Left renal pelvis (tissue), 4 donors: ENCODE measurements at regions not wholly inside any gene's neighbourhood (a gene's known extent, or its start where the extent isn't known, plus 50 kb on each side); places are given as distances from the start of the nearest gene placed in this dataset.

Experiments
- DNase-seq, 4 donors: peaks; one replicate each; pipeline ENCODE4 v3.0.0-alpha.2; 2013; ENCODE audit warnings: low read depth in 4 of 4, low spot score in 3 of 4

GRCh38 chr20:40591536-40591935, 97.5 kb downstream of the MAFB start:
- DNase-seq = no peak

- DNase-seq = no peak
Measured at GRCh38 chr20:40591119-40591518, 97.9 kb downstream of the MAFB start.

GRCh38 chr20:40589581-40589980, 99.5 kb downstream of the MAFB start:
- DNase-seq = no peak

GRCh38 chr20:40588891-40589290, 100.1 kb downstream of the MAFB start:
- no peak for DNase-seq

GRCh38 chr20:40587038-40587437, 102.0 kb downstream of the MAFB start:
- no peak for DNase-seq

- no peak for DNase-seq
Measured at GRCh38 chr20:40584130-40584809, 104.8 kb downstream of the MAFB start.

- no peak for DNase-seq
Measured at GRCh38 chr20:40583636-40584035, 105.4 kb downstream of the MAFB start.

GRCh38 chr20:40583205-40583604, 105.8 kb downstream of the MAFB start:
- DNase-seq = no peak

GRCh38 chr20:40582531-40582930, 106.5 kb downstream of the MAFB start:
- no peak for DNase-seq

- DNase-seq = no peak
Measured at GRCh38 chr20:40579701-40580100, 109.3 kb downstream of the MAFB start.

GRCh38 chr20:40578961-40579360, 110.1 kb downstream of the MAFB start:
- DNase-seq = no peak

GRCh38 chr20:40575851-40576250, 113.2 kb downstream of the MAFB start:
- no peak for DNase-seq

GRCh38 chr20:40572251-40572650, 116.8 kb downstream of the MAFB start:
- DNase-seq = no peak

- DNase-seq = no peak
Measured at GRCh38 chr20:40571639-40572038, 117.4 kb downstream of the MAFB start.

GRCh38 chr20:40568200-40568599, 120.8 kb downstream of the MAFB start:
- no peak for DNase-seq

- no peak for DNase-seq
Measured at GRCh38 chr20:40565682-40566040, 123.4 kb downstream of the MAFB start.

GRCh38 chr20:40565001-40565681, 123.9 kb downstream of the MAFB start:
- DNase-seq = no peak

GRCh38 chr20:40563296-40563950, 125.6 kb downstream of the MAFB start:
- DNase-seq = peak in 2 of 4 donors; percentile 23 to 30

- no peak for DNase-seq
Measured at GRCh38 chr20:40562031-40562430, 127.0 kb downstream of the MAFB start.

- no peak for DNase-seq
Measured at GRCh38 chr20:40561187-40561586, 127.8 kb downstream of the MAFB start.

GRCh38 chr20:40558212-40558611, 130.8 kb downstream of the MAFB start:
- no peak for DNase-seq

GRCh38 chr20:40551125-40551530, 137.9 kb downstream of the MAFB start:
- no peak for DNase-seq
